IPS-20b (cell line): ENCODE measurements at regions not wholly inside any gene's neighbourhood (a gene's known extent, or its start where the extent isn't known, plus 50 kb on each side); places are given as distances from the start of the nearest gene placed in this dataset.

Experiments
- H3K27ac ChIP-seq: one replicate; pipeline ENCODE4 v1.5.1; 2013; ENCODE audit warnings: low read length
- H3K27me3 ChIP-seq: 2 replicates; pipeline ENCODE4 v1.6.1; 2013; ENCODE audit warnings: mild to moderate bottlenecking, low read length, inconsistent platforms; ENCODE audit not compliant: insufficient read depth
- H3K36me3 ChIP-seq: 2 replicates; pipeline ENCODE4 v1.6.1; 2013; ENCODE audit warnings: low read depth, mild to moderate bottlenecking, inconsistent platforms, low read length, moderate library complexity; ENCODE audit not compliant: insufficient read depth
- H3K4me1 ChIP-seq: 2 replicates; pipeline ENCODE4 v1.6.1; 2013; ENCODE audit warnings: mild to moderate bottlenecking, control low read depth, inconsistent platforms, low read length, moderate library complexity; ENCODE audit not compliant: insufficient read depth
- H3K4me3 ChIP-seq: 2 replicates; pipeline ENCODE4 v1.5.1; 2013; ENCODE audit warnings: mild to moderate bottlenecking, low read length, inconsistent platforms
- H3K9ac ChIP-seq: 2 replicates; pipeline ENCODE4 v1.6.1; 2013; ENCODE audit warnings: low read depth, mild to moderate bottlenecking, inconsistent platforms, low read length, moderate library complexity
- H3K9me3 ChIP-seq: 2 replicates; pipeline ENCODE4 v1.6.1; 2013; ENCODE audit warnings: mild to moderate bottlenecking, low read depth, low read length, inconsistent platforms; ENCODE audit not compliant: insufficient read depth

- Histone ChIP-seq H3K27ac (no peak overlapping the region), H3K9ac (no peak overlapping the region), H3K4me1 (no peaks in the 10 kb centered on the region), H3K36me3 (no peaks in the 10 kb centered on the region), H3K27me3 (no peaks in the 10 kb centered on the region), H3K9me3 (no peaks in the 10 kb centered on the region), H3K4me3 (no peak overlapping the region)
Observed at GRCh38 chr16:48838349-48838748, 228.4 kb upstream of the N4BP1 start.

DNA sequence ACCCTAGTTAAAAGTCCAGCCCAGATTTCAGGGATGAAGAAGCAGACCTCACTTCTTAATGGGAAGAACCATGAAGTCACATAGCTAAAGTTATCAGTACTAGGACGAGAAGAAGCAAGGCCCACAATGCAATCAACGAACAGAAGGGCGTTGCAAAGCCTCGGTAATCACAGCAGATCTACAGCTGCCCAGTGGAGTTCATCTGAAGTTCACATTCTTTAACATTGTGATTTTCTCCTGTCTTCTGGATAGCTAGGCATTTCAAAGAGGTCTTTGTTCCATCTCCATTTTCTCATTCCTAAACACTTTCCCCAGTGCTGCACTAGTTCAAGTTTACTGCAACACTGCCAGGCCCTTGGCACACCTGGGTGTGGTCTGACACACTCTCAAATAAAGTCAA lies 226.7 kb upstream of the N4BP1 start:
- Histone ChIP-seq H3K4me1 (no peaks in the 10 kb centered on the region), H3K9ac (no peak overlapping the region), H3K9me3 (no peaks in the 10 kb centered on the region), H3K27ac (no peak overlapping the region), H3K27me3 (no peaks in the 10 kb centered on the region), H3K36me3 (no peaks in the 10 kb centered on the region), H3K4me3 (no peak overlapping the region)

- no peaks in the 10 kb centered on the region for H3K9me3 ChIP-seq
- no peak overlapping the region for H3K9ac ChIP-seq
- H3K36me3 ChIP-seq = no peaks in the 10 kb centered on the region
- H3K4me3 ChIP-seq = no peak overlapping the region
- H3K4me1 ChIP-seq = no peaks in the 10 kb centered on the region
- no peak overlapping the region for H3K27ac ChIP-seq
- H3K27me3 ChIP-seq = no peaks in the 10 kb centered on the region
Observed at GRCh38 chr16:48836067-48836466, 226.1 kb upstream of the N4BP1 start.

DNA sequence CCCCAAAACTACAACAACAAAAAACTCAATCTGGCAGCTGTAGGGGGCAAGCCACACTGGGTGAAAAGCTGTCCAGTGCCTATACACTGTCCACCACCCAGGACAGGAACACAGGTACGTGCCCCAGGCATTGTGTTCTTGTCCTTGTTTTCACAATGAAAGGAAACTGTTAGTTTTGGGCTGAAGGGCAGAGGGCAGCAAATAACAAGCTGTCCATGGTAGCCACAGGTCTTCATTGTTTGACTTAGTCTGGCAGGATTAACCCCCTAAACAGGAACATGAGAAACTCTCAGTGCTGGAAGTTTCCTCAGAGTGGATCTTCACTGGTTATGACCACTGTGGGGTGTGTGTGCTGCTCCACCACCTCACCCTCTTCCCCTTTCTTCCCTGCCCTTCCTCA lies 224.6 kb upstream of the N4BP1 start:
- H3K27me3 ChIP-seq = no peaks in the 10 kb centered on the region
- no peak overlapping the region for H3K9ac ChIP-seq
- H3K4me3 ChIP-seq = no peak overlapping the region
- H3K9me3 ChIP-seq = no peaks in the 10 kb centered on the region
- H3K27ac ChIP-seq = no peak overlapping the region
- H3K36me3 ChIP-seq = no peaks in the 10 kb centered on the region
- no peaks in the 10 kb centered on the region for H3K4me1 ChIP-seq

GRCh38 chr16:48833461-48833860 lies 223.5 kb upstream of the N4BP1 start:
- no peaks in the 10 kb centered on the region for H3K9me3 ChIP-seq
- H3K27ac ChIP-seq = no peak overlapping the region
- no peak overlapping the region for H3K4me3 ChIP-seq
- H3K27me3 ChIP-seq = no peaks in the 10 kb centered on the region
- H3K36me3 ChIP-seq = no peaks in the 10 kb centered on the region
- H3K4me1 ChIP-seq = no peaks in the 10 kb centered on the region
- H3K9ac ChIP-seq = no peak overlapping the region

DNA sequence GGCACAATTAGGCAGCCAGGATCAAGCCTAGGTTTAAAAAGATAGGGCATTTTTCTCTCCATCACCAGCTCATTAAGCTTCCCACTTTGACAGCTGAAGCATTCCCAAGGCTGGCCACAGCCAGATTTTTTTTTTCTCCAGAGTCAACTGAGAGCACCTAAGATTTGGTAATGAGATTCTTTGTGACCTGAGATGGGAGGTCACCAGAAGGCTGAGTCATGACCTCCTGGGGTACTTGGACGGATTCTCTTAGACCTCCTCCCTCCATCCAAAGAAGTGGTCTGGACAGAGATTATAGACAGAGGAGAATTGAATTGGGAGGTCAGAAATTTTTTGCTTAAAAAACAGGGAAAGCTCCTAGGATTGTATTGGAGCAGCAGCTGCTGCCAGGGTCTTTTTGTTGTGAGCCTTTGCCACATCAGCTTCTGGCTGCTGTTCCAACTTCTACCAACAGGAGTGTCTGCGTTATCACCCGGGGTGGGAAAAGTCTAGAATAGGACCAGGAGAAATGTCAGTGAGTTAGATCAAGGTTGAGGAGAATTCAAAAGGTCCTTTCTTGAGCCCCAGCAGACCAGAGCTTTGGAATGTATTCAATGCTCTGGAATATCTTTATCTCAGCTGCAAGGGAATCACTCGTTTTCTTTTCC lies 221.2 kb upstream of the N4BP1 start:
- H3K27ac ChIP-seq = no peak overlapping the region
- no peak overlapping the region for H3K4me3 ChIP-seq
- H3K9ac ChIP-seq = no peak overlapping the region
- H3K4me1 ChIP-seq = no peaks in the 10 kb centered on the region
- no peaks in the 10 kb centered on the region for H3K36me3 ChIP-seq
- no peaks in the 10 kb centered on the region for H3K27me3 ChIP-seq
- no peaks in the 10 kb centered on the region for H3K9me3 ChIP-seq

DNA sequence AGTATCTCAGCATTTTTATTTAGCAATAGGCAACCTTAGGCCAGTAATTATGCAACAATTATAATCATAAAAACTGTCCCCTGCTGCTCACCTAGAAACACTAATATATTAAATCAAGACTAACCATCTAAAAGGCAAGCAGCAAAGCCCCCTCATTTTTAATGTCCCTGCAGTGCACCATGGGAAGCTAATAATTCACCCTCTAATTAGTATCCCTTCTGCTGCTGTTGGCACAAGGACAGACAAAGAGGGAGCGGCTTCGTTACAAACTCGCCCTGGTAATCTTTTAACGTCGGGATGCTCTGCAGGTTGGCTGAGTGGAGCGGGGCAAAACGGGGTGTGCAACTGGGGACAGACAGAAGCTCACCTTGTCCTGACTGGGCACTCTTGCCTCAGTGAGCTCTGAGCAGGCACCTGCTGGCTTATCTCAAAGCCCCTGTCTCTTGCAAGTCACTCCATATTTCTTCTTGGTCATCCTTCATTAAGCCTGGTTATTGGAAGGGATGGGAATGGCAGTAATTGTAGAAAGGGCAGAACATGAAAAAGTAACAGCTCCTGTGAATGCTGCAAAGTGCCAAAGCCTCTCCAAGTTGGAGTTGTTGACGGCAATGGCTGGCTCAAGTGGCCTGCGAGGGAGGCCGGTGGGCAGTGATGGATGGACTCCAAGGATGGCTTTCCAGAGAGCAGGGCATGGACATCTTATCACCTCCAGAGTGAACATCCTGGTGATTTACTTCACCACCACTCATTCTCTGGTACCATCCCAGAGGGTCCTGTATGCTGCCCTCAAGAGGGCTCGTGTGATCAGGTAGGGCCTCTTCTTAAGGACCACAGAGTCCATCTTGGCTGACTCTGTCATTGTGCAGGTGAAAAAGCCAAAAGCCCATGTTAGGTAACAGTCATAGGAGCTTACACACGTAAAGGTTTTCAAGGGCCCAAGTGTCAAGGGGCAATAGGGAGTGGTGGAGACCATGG lies 219.6 kb upstream of the N4BP1 start:
- Histone ChIP-seq H3K36me3 (no peaks in the 10 kb centered on the region), H3K27me3 (no peaks in the 10 kb centered on the region), H3K4me3 (no peak overlapping the region), H3K27ac (no peak overlapping the region), H3K9ac (no peak overlapping the region), H3K9me3 (no peaks in the 10 kb centered on the region), H3K4me1 (no peaks in the 10 kb centered on the region)

DNA sequence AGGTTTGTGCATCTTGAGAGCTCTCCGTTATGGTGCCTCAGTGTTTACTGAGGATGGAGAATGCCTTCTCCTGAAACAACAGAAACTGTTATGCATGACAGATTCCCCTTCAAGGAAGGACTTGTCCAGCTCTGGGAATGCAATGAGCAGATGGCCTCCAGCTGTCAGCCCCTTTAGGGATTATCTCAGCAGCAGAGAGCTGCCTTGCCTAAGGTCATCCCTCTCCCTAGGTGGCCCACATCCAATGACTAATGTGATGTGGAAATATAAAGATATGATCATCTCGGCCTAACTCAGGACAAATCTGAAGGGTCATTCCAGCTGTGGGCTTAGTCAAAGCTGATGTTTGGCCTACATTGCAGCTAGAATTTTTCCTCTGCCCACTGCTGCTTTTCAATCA lies 214.3 kb upstream of the N4BP1 start:
- H3K36me3 ChIP-seq = no peaks in the 10 kb centered on the region
- no peaks in the 10 kb centered on the region for H3K9me3 ChIP-seq
- H3K4me1 ChIP-seq = no peaks in the 10 kb centered on the region
- no peak overlapping the region for H3K9ac ChIP-seq
- no peaks in the 10 kb centered on the region for H3K27me3 ChIP-seq
- no peak overlapping the region for H3K4me3 ChIP-seq
- no peak overlapping the region for H3K27ac ChIP-seq

GRCh38 chr16:48822431-48822830 lies 212.5 kb upstream of the N4BP1 start:
- no peaks in the 10 kb centered on the region for H3K36me3 ChIP-seq
- H3K4me3 ChIP-seq = no peak overlapping the region
- H3K9me3 ChIP-seq = no peaks in the 10 kb centered on the region

GRCh38 chr16:48820379-48820778 lies 210.4 kb upstream of the N4BP1 start:
- Histone ChIP-seq H3K27ac (no peak overlapping the region), H3K4me3 (no peak overlapping the region), H3K9ac (no peak overlapping the region), H3K27me3 (no peaks in the 10 kb centered on the region), H3K4me1 (no peaks in the 10 kb centered on the region), H3K9me3 (no peaks in the 10 kb centered on the region), H3K36me3 (no peaks in the 10 kb centered on the region)

More at GRCh38 chr16:48822431-48822830, 212.5 kb upstream of the N4BP1 start:
- no peaks in the 10 kb centered on the region for H3K4me1 ChIP-seq
- no peak overlapping the region for H3K27ac ChIP-seq
- H3K9ac ChIP-seq = no peak overlapping the region
- no peaks in the 10 kb centered on the region for H3K27me3 ChIP-seq

DNA sequence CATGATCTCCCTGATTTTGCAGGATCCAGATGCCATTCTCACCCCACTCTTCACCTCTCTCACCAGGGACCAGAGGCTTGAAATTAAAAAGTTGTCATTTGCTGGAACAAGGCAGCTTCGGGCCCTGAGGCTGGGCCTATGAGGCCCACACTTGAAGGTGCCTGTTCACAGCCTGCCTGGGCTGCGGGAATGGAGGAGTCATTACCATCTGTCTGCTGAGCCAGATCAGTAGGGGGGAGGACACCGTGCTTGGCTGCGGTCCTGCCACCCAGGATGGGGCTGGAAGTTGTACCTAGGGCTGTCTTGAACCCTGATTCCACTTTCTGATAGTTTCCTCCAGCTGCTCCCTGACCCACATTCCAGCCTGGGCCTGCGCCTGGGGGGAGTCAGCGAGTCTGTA lies 208.3 kb upstream of the N4BP1 start:
- no peaks in the 10 kb centered on the region for H3K9me3 ChIP-seq
- H3K4me3 ChIP-seq = no peak overlapping the region
- H3K27ac ChIP-seq = no peak overlapping the region
- no peak overlapping the region for H3K9ac ChIP-seq
- H3K36me3 ChIP-seq = no peaks in the 10 kb centered on the region
- H3K27me3 ChIP-seq = peaks cover 13% of the 10 kb centered on the region
- H3K4me1 ChIP-seq = no peaks in the 10 kb centered on the region

DNA sequence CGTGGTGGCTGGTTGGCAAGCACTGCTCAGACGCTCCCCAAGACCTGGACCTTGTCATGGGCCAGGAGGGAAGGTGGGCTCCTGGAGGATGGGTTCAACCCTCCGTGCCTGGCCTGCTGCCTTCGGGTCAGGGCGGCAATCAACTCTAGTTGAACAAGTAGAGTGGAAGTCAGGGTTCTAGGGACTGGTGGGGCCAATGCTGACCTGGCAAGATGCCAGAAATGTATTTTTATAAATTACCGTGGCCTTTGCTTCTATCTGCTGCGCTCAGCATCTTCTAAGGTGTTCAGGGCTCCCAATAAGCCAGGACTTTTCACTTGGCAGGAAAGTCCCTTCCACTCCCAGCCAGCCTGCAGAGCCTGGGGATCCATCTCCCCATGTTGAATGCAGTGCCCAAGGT lies 207.1 kb upstream of the N4BP1 start:
- peaks cover 24% of the 10 kb centered on the region for H3K27me3 ChIP-seq
- H3K27ac ChIP-seq = no peak overlapping the region
- H3K9ac ChIP-seq = no peak overlapping the region
- no peak overlapping the region for H3K4me3 ChIP-seq
- no peaks in the 10 kb centered on the region for H3K9me3 ChIP-seq
- no peaks in the 10 kb centered on the region for H3K36me3 ChIP-seq
- H3K4me1 ChIP-seq = no peaks in the 10 kb centered on the region
